H1 (cell line): ENCODE measurements at regions not wholly inside any gene's neighbourhood (a gene's known extent, or its start where the extent isn't known, plus 50 kb on each side); places are given as distances from the start of the nearest gene placed in this dataset.

Experiments used
- CTCF ChIA-PET: fragments of 300-600 bp; sonication (Branson Sonifier 250); formaldehyde crosslinking; loops from one replicate; lab custom pipeline; 2021; ENCODE audit not compliant: partially characterized antibody; lab: Charles Lee
- POLR2A ChIA-PET: fragments of 300-600 bp; sonication (Branson Sonifier 250); formaldehyde crosslinking; loops from one replicate; lab custom pipeline; 2021; ENCODE audit warnings: inconsistent platforms; ENCODE audit not compliant: partially characterized antibody; lab: Charles Lee
- DNase-seq, 2 experiments: peaks; one replicate each; pipeline versions ENCODE4 v3.0.0 to v3.0.0-alpha.2; 2010 to 2022; ENCODE audit warnings: low spot score in 2 of 2, low read depth in 1 of 2, mixed read lengths in 1 of 2
- FAIRE-seq: peaks from 2 replicates; lab custom pipeline; 2011; peaks lifted over from hg19 to GRCh38; lab: Jason Lieb, UNC
- H2AFZ ChIP-seq: 2 replicates; pipeline ENCODE4 v1.8.1; 2012; ENCODE audit warnings: low read length, inconsistent platforms
- H2AK5ac ChIP-seq: 2 replicates; pipeline ENCODE4 v1.6.1; 2013; ENCODE audit warnings: low read depth, low read length
- H2BK120ac ChIP-seq: replicated peaks from 2 replicates; pipeline ENCODE3; 2013; ENCODE audit warnings: low read depth, low read length, inconsistent platforms
- H2BK12ac ChIP-seq: 2 replicates; pipeline ENCODE4 v1.6.1; 2013; ENCODE audit warnings: low read depth, low read length
- H2BK15ac ChIP-seq: 2 replicates; pipeline ENCODE4 v1.6.1; 2013; ENCODE audit warnings: low read length
- H2BK20ac ChIP-seq: 2 replicates; pipeline ENCODE4 v1.6.1; 2013; ENCODE audit warnings: low read length
- H2BK5ac ChIP-seq: 2 replicates; pipeline ENCODE4 v1.6.1; 2013; ENCODE audit warnings: low read depth, low read length
- H3K14ac ChIP-seq: 2 replicates; pipeline ENCODE4 v1.6.1; 2013; ENCODE audit warnings: inconsistent platforms; ENCODE audit not compliant: insufficient read length
- H3K18ac ChIP-seq: 2 replicates; pipeline ENCODE4 v1.6.1; 2013; ENCODE audit warnings: low read length; ENCODE audit errors: extremely low read depth
- H3K23ac ChIP-seq: 2 replicates; pipeline ENCODE4 v1.6.1; 2013; ENCODE audit warnings: inconsistent platforms; ENCODE audit not compliant: insufficient read length
- H3K23me2 ChIP-seq: 2 replicates; pipeline ENCODE4 v1.6.1; 2013; ENCODE audit warnings: low read depth, low read length
- H3K27ac ChIP-seq: 2 replicates; pipeline ENCODE4 v1.6.1; 2011; ENCODE audit warnings: low read depth, low read length, inconsistent platforms
- H3K27me3 ChIP-seq, 4 experiments: replicated peaks in 1 of 4; 1 replicate in 1 of 4; 2 replicates in 3 of 4; pipeline versions ENCODE4 v1.6.1 to v1.8.1; 2011 to 2013; ENCODE audit warnings: low read length in 3 of 4, mild to moderate bottlenecking in 3 of 4, inconsistent platforms in 2 of 4, mixed read lengths in 2 of 4, moderate library complexity in 1 of 4; ENCODE audit not compliant: control insufficient read depth in 3 of 4, insufficient read depth in 3 of 4; ENCODE audit errors: extremely low read depth in 1 of 4
- H3K36me3 ChIP-seq, 4 experiments: 2 replicates each; pipeline versions ENCODE4 v1.6.1 to v1.8.1; 2011 to 2013; ENCODE audit warnings: mild to moderate bottlenecking in 4 of 4, low read length in 3 of 4, moderate library complexity in 2 of 4, control low read depth in 1 of 4, inconsistent platforms in 1 of 4; ENCODE audit not compliant: insufficient read depth in 4 of 4, control insufficient read depth in 2 of 4
- H3K4ac ChIP-seq: replicated peaks from 2 replicates; pipeline ENCODE3; 2013; ENCODE audit warnings: low read length, low read depth, mixed read lengths, inconsistent platforms; ENCODE audit not compliant: insufficient read length
- H3K4me1 ChIP-seq, 4 experiments: replicated peaks in 1 of 4; 1 replicate in 1 of 4; 2 replicates in 3 of 4; pipeline versions ENCODE4 v1.6.1 to v1.8.1; 2011 to 2013; ENCODE audit warnings: low read length in 3 of 4, inconsistent platforms in 2 of 4, mixed read lengths in 1 of 4; ENCODE audit not compliant: insufficient read depth in 4 of 4, control insufficient read depth in 3 of 4
- H3K4me2 ChIP-seq, 2 experiments: 2 replicates each; pipeline versions ENCODE4 v1.6.1 to v1.8.1; 2011 to 2013; ENCODE audit warnings: low read depth in 2 of 2, low read length in 2 of 2, control low read depth in 1 of 2, inconsistent platforms in 1 of 2, mild to moderate bottlenecking in 1 of 2; ENCODE audit not compliant: insufficient read depth in 1 of 2
- H3K4me3 ChIP-seq, 4 experiments: fragments of 200-600, 300-600 bp in 1 of 4; sonication (generic), shearing (Covaris generic), sonication (Bioruptor Twin) in 1 of 4; 2 replicates each; pipeline versions ENCODE4 v1.5.1 to v1.8.1; 2011 to 2016; ENCODE audit warnings: low read length in 4 of 4, low read depth in 3 of 4, control low read depth in 2 of 4, inconsistent platforms in 2 of 4, mild to moderate bottlenecking in 2 of 4, mixed read lengths in 1 of 4, moderate library complexity in 1 of 4; ENCODE audit not compliant: insufficient read depth in 2 of 4; ENCODE audit errors: extremely low read depth in 1 of 4
- H3K56ac ChIP-seq: replicated peaks from 2 replicates; pipeline ENCODE3; 2013; ENCODE audit warnings: low read depth, mild to moderate bottlenecking, mixed read lengths, low read length, inconsistent platforms; ENCODE audit not compliant: insufficient read length
- H3K79me1 ChIP-seq: 2 replicates; pipeline ENCODE4 v1.6.1; 2013; ENCODE audit warnings: low read depth, low read length, control low read depth
- H3K79me2 ChIP-seq, 2 experiments: 2 replicates each; pipeline versions ENCODE4 v1.6.1 to v1.8.1; 2012 to 2013; ENCODE audit warnings: low read length in 2 of 2, mild to moderate bottlenecking in 2 of 2, inconsistent platforms in 1 of 2; ENCODE audit not compliant: insufficient read depth in 2 of 2, control insufficient read depth in 1 of 2
- H3K9ac ChIP-seq, 4 experiments: replicated peaks in 1 of 4; 1 replicate in 1 of 4; 2 replicates in 3 of 4; pipeline versions ENCODE4 v1.6.1 to v1.8.1; 2011 to 2013; ENCODE audit warnings: low read depth in 3 of 4, low read length in 3 of 4, control low read depth in 2 of 4, mild to moderate bottlenecking in 2 of 4, moderate library complexity in 2 of 4, inconsistent platforms in 1 of 4; ENCODE audit errors: extremely low read depth in 1 of 4
- H3K9me3 ChIP-seq, 2 experiments: 2 replicates each; pipeline versions ENCODE4 v1.6.1 to v1.8.1; 2012 to 2013; ENCODE audit warnings: mild to moderate bottlenecking in 2 of 2, moderate library complexity in 2 of 2, control low read depth in 1 of 2, inconsistent platforms in 1 of 2, low read depth in 1 of 2, low read length in 1 of 2, mixed read lengths in 1 of 2; ENCODE audit not compliant: insufficient read depth in 2 of 2
- H4K20me1 ChIP-seq, 2 experiments: replicated peaks in 1 of 2; 2 replicates each; pipeline versions ENCODE3 to v1.8.1; 2011 to 2013; ENCODE audit warnings: inconsistent platforms in 2 of 2, low read length in 2 of 2, mild to moderate bottlenecking in 1 of 2; ENCODE audit not compliant: insufficient read depth in 2 of 2, control insufficient read depth in 1 of 2
- H4K5ac ChIP-seq: 2 replicates; pipeline ENCODE4 v1.6.1; 2013; ENCODE audit warnings: low read length, low read depth, mixed read lengths, inconsistent platforms; ENCODE audit not compliant: insufficient read length
- H4K8ac ChIP-seq: 2 replicates; pipeline ENCODE4 v1.8.0; 2013; ENCODE audit warnings: mild to moderate bottlenecking, moderate library complexity, low read length, inconsistent platforms; ENCODE audit not compliant: insufficient read depth; ENCODE audit errors: extremely low read depth
- H4K91ac ChIP-seq: replicated peaks from 2 replicates; pipeline ENCODE3; 2013; ENCODE audit warnings: low read length, mixed read lengths, inconsistent platforms; ENCODE audit not compliant: insufficient read length
- HDAC2 ChIP-seq, 2 experiments: fragments of 300-600 bp in 1 of 2; sonication (generic) in 1 of 2; IDR thresholded peaks; 2 replicates each; pipeline ENCODE4 v1.6.1; 2011 to 2012; ENCODE audit warnings: low read depth in 2 of 2, low read length in 2 of 2, mild to moderate bottlenecking in 2 of 2, moderate library complexity in 2 of 2, borderline replicate concordance in 1 of 2, inconsistent platforms in 1 of 2
- NRF1 ChIP-seq: IDR thresholded peaks from 2 replicates; pipeline ENCODE4 v1.6.1; 2011; ENCODE audit warnings: mild to moderate bottlenecking, low read depth, low read length, improper control_type of control experiment
- SIN3A ChIP-seq, 2 experiments: IDR thresholded peaks in 1 of 2; conservative IDR thresholded peaks in 1 of 2; 2 replicates each; pipeline ENCODE4 v1.6.1; 2011 to 2012; ENCODE audit warnings: low read length in 2 of 2, improper control_type of control experiment in 1 of 2, low read depth in 1 of 2, mild to moderate bottlenecking in 1 of 2
- WGBS, 2 experiments: shearing (Covaris generic) in 1 of 2; methylation state at CpG; one replicate each; pipeline versions ENCODE4 v1.1.6 to v1.1.7; 2013 to 2015; ENCODE audit warnings: low lambda C conversion rate in 2 of 2, mixed read lengths in 2 of 2, inconsistent platforms in 1 of 2, low coverage in 1 of 2, missing lambda C conversion rate in 1 of 2; ENCODE audit not compliant: insufficient replicate concordance in 2 of 2, insufficient coverage in 1 of 2, insufficient read length in 1 of 2; ENCODE audit errors: extremely low coverage in 1 of 2, missing lambda C conversion rate in 1 of 2; 5-methylcytosine and 5-hydroxymethylcytosine counted together

GRCh38 chr4:125791896-125792295 lies 477.1 kb downstream of the FAT4 start:
- H3K9me3 ChIP-seq = no peaks in the 10 kb centered on the region
- H2AFZ ChIP-seq = no peak overlapping the region
- H2BK12ac ChIP-seq = no peak overlapping the region
- no peak overlapping the region for H2BK5ac ChIP-seq
- H3K79me1 ChIP-seq = no peaks in the 10 kb centered on the region
- FAIRE-seq (no peak), DNase-seq (no peak)
- H3K14ac ChIP-seq = no peak overlapping the region
- no peaks in the 10 kb centered on the region for H3K79me2 ChIP-seq
- 83% methylated on average over 2 of the region's 2 CpGs; no CpG with 5 or more reads in 1 of the 2 experiments for WGBS, 2 experiments
- no peaks in the 10 kb centered on the region for H3K27me3 ChIP-seq
- no peaks in the 10 kb centered on the region for H4K20me1 ChIP-seq
- H3K23ac ChIP-seq = no peak overlapping the region
- H3K4ac ChIP-seq = no peak overlapping the region
- no peak overlapping the region for H4K5ac ChIP-seq
- no peak overlapping the region for H2BK15ac ChIP-seq
- H3K4me3 ChIP-seq = no peak overlapping the region
- no peak overlapping the region for H3K4me2 ChIP-seq
- H3K27ac ChIP-seq = no peak overlapping the region
- ChIA-PET CTCF (no interaction called here), POLR2A (no interaction called here)
- H3K56ac ChIP-seq = no peak overlapping the region
- H2BK20ac ChIP-seq = no peak overlapping the region
- H2BK120ac ChIP-seq = no peak overlapping the region
- H3K18ac ChIP-seq = no peak overlapping the region
- H3K36me3 ChIP-seq = no peaks in the 10 kb centered on the region
- no peak overlapping the region for H2AK5ac ChIP-seq
- H3K9ac ChIP-seq = no peak overlapping the region
- H4K91ac ChIP-seq = no peak overlapping the region
- H3K23me2 ChIP-seq = no peaks in the 10 kb centered on the region; the same call in 1 of the 2 replicates
- H3K4me1 ChIP-seq = no peaks in the 10 kb centered on the region; a peak in 1 of 7 replicates
- H4K8ac ChIP-seq = no peak overlapping the region
- TF ChIP-seq NRF1 = no peak
- no peak for TF ChIP-seq HDAC2 (IDR thresholded peaks at IDR 0.05; ENCODE audit: borderline replicate concordance in 1 of 2, low read depth in 2 of 2, low read length in 2 of 2)
- TF ChIP-seq SIN3A (conservative IDR thresholded peaks at IDR 0.05 in 1 of 2, IDR thresholded peaks at IDR 0.05 in 1 of 2; ENCODE audit: low read depth in 1 of 2, low read length in 2 of 2) = no peak
